ENCODE measurements at regions not wholly inside any gene's neighbourhood (a gene's known extent, or its start where the extent isn't known, plus 50 kb on each side); places are given as distances from the start of the nearest gene placed in this dataset.
"Not testable (repeated sequence)": the region's sequence is repeated elsewhere in the genome, so short reads cannot be mapped to it uniquely, and the experiment has no call there.

DNA sequence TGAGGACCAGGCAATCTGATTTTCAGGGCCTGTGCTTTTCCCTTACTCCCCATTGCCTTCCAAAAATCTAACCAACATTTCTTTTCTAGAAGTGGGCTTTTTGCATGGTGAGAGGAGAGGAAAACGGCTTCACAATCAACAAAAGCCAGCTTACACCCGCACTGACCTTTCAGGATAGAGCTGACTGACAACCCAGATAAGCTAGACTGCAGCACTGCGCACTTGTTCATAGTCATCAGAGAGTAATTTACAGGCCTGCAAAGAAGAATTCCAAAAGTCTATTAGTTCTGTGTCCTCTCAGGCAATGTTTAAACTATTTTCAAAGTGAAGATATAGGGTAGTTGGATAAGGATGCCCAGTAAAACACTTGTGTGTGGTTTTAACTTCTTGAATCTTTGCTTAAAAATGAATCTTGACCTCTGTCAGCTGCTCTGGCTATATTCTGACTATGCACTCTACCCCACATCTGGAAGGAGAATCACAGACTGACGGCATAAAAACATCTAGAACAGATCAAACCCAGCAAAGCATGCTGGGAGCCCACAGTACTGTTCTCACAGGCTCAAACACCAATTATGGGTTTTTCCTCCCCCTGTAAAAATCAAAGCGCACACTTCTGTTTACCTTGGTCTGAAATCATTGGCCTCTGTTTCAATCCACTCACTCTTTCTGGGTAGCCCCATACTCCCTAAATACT lies 172.0 kb downstream of the ZNF92 start:
- TF ChIP-seq, protein P1, sequence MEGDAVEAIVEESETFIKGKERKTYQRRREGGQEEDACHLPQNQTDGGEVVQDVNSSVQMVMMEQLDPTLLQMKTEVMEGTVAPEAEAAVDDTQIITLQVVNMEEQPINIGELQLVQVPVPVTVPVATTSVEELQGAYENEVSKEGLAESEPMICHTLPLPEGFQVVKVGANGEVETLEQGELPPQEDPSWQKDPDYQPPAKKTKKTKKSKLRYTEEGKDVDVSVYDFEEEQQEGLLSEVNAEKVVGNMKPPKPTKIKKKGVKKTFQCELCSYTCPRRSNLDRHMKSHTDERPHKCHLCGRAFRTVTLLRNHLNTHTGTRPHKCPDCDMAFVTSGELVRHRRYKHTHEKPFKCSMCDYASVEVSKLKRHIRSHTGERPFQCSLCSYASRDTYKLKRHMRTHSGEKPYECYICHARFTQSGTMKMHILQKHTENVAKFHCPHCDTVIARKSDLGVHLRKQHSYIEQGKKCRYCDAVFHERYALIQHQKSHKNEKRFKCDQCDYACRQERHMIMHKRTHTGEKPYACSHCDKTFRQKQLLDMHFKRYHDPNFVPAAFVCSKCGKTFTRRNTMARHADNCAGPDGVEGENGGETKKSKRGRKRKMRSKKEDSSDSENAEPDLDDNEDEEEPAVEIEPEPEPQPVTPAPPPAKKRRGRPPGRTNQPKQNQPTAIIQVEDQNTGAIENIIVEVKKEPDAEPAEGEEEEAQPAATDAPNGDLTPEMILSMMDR (IDR thresholded peaks at IDR 0.05; ENCODE audit: insufficient read depth, low read length), result not testable (repeated sequence)
- TF ChIP-seq POLR2AphosphoS5 (IDR thresholded peaks at IDR 0.05; ENCODE audit: low read depth), result not testable (repeated sequence)
- TF ChIP-seq, protein P2, sequence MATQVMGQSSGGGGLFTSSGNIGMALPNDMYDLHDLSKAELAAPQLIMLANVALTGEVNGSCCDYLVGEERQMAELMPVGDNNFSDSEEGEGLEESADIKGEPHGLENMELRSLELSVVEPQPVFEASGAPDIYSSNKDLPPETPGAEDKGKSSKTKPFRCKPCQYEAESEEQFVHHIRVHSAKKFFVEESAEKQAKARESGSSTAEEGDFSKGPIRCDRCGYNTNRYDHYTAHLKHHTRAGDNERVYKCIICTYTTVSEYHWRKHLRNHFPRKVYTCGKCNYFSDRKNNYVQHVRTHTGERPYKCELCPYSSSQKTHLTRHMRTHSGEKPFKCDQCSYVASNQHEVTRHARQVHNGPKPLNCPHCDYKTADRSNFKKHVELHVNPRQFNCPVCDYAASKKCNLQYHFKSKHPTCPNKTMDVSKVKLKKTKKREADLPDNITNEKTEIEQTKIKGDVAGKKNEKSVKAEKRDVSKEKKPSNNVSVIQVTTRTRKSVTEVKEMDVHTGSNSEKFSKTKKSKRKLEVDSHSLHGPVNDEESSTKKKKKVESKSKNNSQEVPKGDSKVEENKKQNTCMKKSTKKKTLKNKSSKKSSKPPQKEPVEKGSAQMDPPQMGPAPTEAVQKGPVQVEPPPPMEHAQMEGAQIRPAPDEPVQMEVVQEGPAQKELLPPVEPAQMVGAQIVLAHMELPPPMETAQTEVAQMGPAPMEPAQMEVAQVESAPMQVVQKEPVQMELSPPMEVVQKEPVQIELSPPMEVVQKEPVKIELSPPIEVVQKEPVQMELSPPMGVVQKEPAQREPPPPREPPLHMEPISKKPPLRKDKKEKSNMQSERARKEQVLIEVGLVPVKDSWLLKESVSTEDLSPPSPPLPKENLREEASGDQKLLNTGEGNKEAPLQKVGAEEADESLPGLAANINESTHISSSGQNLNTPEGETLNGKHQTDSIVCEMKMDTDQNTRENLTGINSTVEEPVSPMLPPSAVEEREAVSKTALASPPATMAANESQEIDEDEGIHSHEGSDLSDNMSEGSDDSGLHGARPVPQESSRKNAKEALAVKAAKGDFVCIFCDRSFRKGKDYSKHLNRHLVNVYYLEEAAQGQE (IDR thresholded peaks at IDR 0.05; ENCODE audit: insufficient replicate concordance, low read depth), result not testable (repeated sequence)

All from HL-60 (cell line).